GM12891 (cell line): ENCODE measurements at regions not wholly inside any gene's neighbourhood (a gene's known extent, or its start where the extent isn't known, plus 50 kb on each side); places are given as distances from the start of the nearest gene placed in this dataset.

Source experiments
- POLR2A ChIP-seq: IDR thresholded peaks from 2 replicates; pipeline ENCODE4 v1.6.1; 2011; ENCODE audit warnings: low read depth, low read length, control low read depth
- TAF1 ChIP-seq: IDR thresholded peaks from 2 replicates; pipeline ENCODE4 v1.6.1; 2011; ENCODE audit warnings: low read depth, low read length, control low read depth

- TF ChIP-seq POLR2A: no peak
- TF ChIP-seq TAF1: no peak
Observed at GRCh38 chr4:73001885-73002284, 67.6 kb downstream of the COX18 start.
